H7 (cell line): ENCODE measurements at regions not wholly inside any gene's neighbourhood (a gene's known extent, or its start where the extent isn't known, plus 50 kb on each side); places are given as distances from the start of the nearest gene placed in this dataset.

Experiments used
- DNase-seq: peaks from one replicate; pipeline ENCODE4 v3.0.0; 2012
- H3K27me3 ChIP-seq: 2 replicates; pipeline ENCODE4 v1.6.0; 2011; ENCODE audit warnings: mild to moderate bottlenecking, low read length; ENCODE audit not compliant: control insufficient read depth, insufficient read depth
- H3K36me3 ChIP-seq: replicated peaks from 2 replicates; pipeline ENCODE4 v1.5.1; 2011; ENCODE audit warnings: low read length; ENCODE audit not compliant: control insufficient read depth, insufficient read depth
- H3K4me3 ChIP-seq: 2 replicates; pipeline ENCODE4 v1.5.1; 2011; ENCODE audit warnings: low read depth, mild to moderate bottlenecking, control low read depth, low read length, moderate library complexity; ENCODE audit not compliant: insufficient read depth

- Histone ChIP-seq H3K36me3 (no peaks in the 10 kb centered on the region), H3K27me3 (no peaks in the 10 kb centered on the region), H3K4me3 (no peak overlapping the region)
- DNase-seq: no peak
Measured at GRCh38 chr7:114821030-114821900, 100.6 kb upstream of the MDFIC start.

- Histone ChIP-seq H3K27me3 (no peaks in the 10 kb centered on the region), H3K36me3 (no peaks in the 10 kb centered on the region), H3K4me3 (no peak overlapping the region)
- DNase-seq: no peak
Measured at GRCh38 chr7:114822131-114822530, 99.8 kb upstream of the MDFIC start.

GRCh38 chr7:114822844-114823243 lies 99.0 kb upstream of the MDFIC start:
- Histone ChIP-seq H3K27me3 (no peaks in the 10 kb centered on the region), H3K36me3 (no peaks in the 10 kb centered on the region), H3K4me3 (no peak overlapping the region)
- no peak for DNase-seq

- Histone ChIP-seq H3K36me3 (no peaks in the 10 kb centered on the region), H3K27me3 (no peaks in the 10 kb centered on the region), H3K4me3 (no peak overlapping the region)
- DNase-seq: peak; percentile 14
Measured at GRCh38 chr7:114823290-114823689, 98.6 kb upstream of the MDFIC start.

GRCh38 chr7:114825423-114825951 lies 96.4 kb upstream of the MDFIC start:
- peak; percentile 13 for DNase-seq
- no peaks in the 10 kb centered on the region for H3K36me3 ChIP-seq
- no peak overlapping the region for H3K4me3 ChIP-seq
- H3K27me3 ChIP-seq: no peaks in the 10 kb centered on the region

- Histone ChIP-seq H3K36me3 (no peaks in the 10 kb centered on the region), H3K4me3 (no peak overlapping the region), H3K27me3 (no peaks in the 10 kb centered on the region)
- DNase-seq: no peak
Measured at GRCh38 chr7:114830952-114831351, 90.9 kb upstream of the MDFIC start.

GRCh38 chr7:114832906-114833595 lies 88.8 kb upstream of the MDFIC start:
- H3K36me3 ChIP-seq: no peaks in the 10 kb centered on the region
- DNase-seq: no peak
- no peak overlapping the region for H3K4me3 ChIP-seq
- no peaks in the 10 kb centered on the region for H3K27me3 ChIP-seq

GRCh38 chr7:114835303-114835702 lies 86.6 kb upstream of the MDFIC start:
- Histone ChIP-seq H3K36me3 (no peaks in the 10 kb centered on the region), H3K4me3 (no peak overlapping the region), H3K27me3 (no peaks in the 10 kb centered on the region)
- no peak for DNase-seq

- Histone ChIP-seq H3K4me3 (no peak overlapping the region), H3K27me3 (no peaks in the 10 kb centered on the region), H3K36me3 (no peaks in the 10 kb centered on the region)
- no peak for DNase-seq
Measured at GRCh38 chr7:114835861-114836260, 86.0 kb upstream of the MDFIC start.

- no peak overlapping the region for H3K4me3 ChIP-seq
- peak; percentile 11 for DNase-seq
- H3K36me3 ChIP-seq: no peaks in the 10 kb centered on the region
- no peaks in the 10 kb centered on the region for H3K27me3 ChIP-seq
Measured at GRCh38 chr7:114842551-114843065, 79.3 kb upstream of the MDFIC start.

GRCh38 chr7:114843102-114843501 lies 78.8 kb upstream of the MDFIC start:
- Histone ChIP-seq H3K36me3 (no peaks in the 10 kb centered on the region), H3K27me3 (no peaks in the 10 kb centered on the region), H3K4me3 (no peak overlapping the region)
- DNase-seq: no peak

- DNase-seq: no peak
- H3K36me3 ChIP-seq: no peaks in the 10 kb centered on the region
- no peaks in the 10 kb centered on the region for H3K27me3 ChIP-seq
- H3K4me3 ChIP-seq: no peak overlapping the region
Measured at GRCh38 chr7:114851406-114852061, 70.4 kb upstream of the MDFIC start.

- Histone ChIP-seq H3K36me3 (no peaks in the 10 kb centered on the region), H3K4me3 (no peak overlapping the region), H3K27me3 (no peaks in the 10 kb centered on the region)
- DNase-seq: no peak
Measured at GRCh38 chr7:114852293-114852692, 69.6 kb upstream of the MDFIC start.

GRCh38 chr7:114853189-114853588 lies 68.7 kb upstream of the MDFIC start:
- no peak for DNase-seq
- no peaks in the 10 kb centered on the region for H3K27me3 ChIP-seq
- no peaks in the 10 kb centered on the region for H3K36me3 ChIP-seq
- H3K4me3 ChIP-seq: no peak overlapping the region
